NCI-H2029 treated with DMSO at 0.1 percent for 48 hours (cell line): ENCODE measurements at regions not wholly inside any gene's neighbourhood (a gene's known extent, or its start where the extent isn't known, plus 50 kb on each side); places are given as distances from the start of the nearest gene placed in this dataset.

Experiments used
- DNase-seq: peaks from one replicate; lab custom pipeline; 2025; lab: John Stamatoyannopoulos, UW

- no peak for DNase-seq
Observed at GRCh38 chr11:76276781-76277155, 70.5 kb upstream of the WNT11 start.

DNA sequence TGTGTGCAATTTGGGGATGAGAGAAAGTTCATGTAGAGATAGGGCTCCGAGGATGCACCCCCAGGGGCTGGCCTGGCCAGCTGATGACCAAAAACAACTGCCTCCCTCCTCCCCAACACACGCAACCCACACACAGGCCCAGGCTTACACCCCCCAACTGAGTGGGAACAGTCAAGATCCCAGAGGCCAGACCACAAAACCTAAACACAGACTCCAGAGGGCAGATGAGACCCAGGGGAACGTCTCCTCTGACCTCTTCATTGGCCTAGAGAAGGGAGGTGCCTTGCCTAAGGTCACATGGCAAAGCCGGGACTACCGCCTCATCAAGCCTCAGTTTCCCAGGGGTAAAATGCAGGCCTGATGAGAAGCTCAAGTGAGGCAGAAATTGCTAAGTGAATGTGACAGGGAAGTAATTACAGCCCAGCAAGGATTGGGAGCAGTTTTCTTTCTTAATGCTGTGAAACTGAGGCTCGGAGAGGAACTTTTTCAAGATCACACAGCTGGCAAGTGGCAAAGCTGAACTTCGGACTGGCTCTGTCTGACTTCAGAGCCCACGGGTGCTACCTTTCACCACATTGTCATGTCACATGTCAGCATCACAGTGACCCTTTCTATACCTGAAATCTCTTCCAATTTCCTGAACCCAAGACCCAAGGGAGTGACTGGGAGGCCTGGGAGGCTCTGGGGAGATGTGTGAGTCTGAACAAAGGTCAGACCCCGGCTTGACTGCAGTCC is 69.9 kb upstream of the WNT11 start:
- DNase-seq, result no peak

- no peak for DNase-seq
Observed at GRCh38 chr11:76275446-76275845, 69.1 kb upstream of the WNT11 start.

DNA sequence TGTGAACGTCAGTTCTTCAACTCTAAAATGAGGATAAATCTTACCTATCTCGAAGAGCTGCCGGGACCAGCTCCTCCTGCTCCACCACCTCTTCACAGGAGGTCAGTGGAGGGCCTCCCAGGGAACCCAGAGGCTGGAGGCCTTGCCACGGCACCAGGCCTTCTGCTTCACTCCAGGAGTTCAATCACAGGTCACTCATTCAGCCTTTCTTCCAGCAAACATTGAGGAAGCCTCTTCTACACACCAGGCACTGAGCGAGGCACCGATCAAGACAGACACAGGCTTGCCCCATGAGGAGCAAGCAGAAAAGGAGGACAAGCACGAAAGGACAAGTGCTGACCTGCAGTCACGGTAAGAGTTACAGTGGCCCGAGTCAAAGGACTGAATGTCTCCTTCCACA is 64.8 kb upstream of the WNT11 start:
- DNase-seq, result no peak

- no peak for DNase-seq
Observed at GRCh38 chr11:76270389-76270788, 64.1 kb upstream of the WNT11 start.

DNA sequence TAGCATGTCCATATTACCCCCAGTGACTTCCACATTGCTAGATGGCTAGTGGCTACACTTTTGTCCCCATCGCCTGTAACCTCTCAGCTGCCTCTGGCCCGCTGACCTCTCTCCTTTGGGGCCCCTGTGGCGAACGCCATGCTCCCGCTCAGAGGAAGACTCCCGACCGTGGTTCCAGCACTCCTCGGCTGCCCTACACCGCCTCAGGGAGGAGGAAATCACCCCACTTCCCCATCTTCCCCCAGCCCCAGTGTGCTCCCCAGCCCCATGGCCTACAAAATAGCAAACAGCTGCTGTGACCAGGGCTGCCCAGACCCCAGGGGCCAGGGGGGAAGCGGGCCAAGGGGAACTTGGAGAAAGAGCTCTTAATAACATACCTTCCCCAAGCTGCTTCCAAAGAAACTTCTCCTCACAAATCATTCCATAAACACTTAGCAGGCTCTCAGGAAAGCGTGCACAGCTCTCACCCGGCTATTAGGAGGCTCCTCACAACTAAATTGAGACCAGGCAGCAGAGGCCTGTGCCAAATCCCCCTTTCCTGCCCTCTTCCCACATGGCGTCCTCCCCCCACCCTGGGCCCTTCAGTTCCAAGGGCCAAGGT is 63.5 kb upstream of the WNT11 start:
- no peak for DNase-seq

GRCh38 chr11:76269247-76269646 is 62.9 kb upstream of the WNT11 start:
- DNase-seq, result no peak

GRCh38 chr11:76268498-76268897 is 62.2 kb upstream of the WNT11 start:
- no peak for DNase-seq

GRCh38 chr11:76267556-76267955 is 61.3 kb upstream of the WNT11 start:
- no peak for DNase-seq

GRCh38 chr11:76266286-76267100 is 60.2 kb upstream of the WNT11 start:
- no peak for DNase-seq

- no peak for DNase-seq
Observed at GRCh38 chr11:76265771-76266241, 59.5 kb upstream of the WNT11 start.

- no peak for DNase-seq
Observed at GRCh38 chr11:76263657-76264056, 57.4 kb upstream of the WNT11 start.

DNA sequence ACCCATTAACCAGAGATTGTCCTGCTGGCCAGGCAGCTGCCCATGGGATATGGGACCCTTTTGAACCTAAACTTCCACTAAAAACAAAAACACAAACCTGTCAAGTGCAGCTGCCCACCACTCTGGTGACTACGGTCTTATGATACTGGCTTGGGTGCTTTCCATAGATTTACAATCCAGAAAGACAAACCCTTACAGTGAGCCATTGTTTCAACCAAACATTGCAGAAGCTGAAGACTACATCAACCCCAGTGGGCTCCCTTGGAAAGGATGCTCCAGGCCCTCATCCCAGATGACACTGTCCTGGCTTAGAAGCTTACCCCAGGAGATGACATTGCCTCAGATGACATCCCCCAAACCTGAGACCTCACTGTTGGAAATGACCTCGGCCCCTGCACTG is 56.9 kb upstream of the WNT11 start:
- no peak for DNase-seq

DNA sequence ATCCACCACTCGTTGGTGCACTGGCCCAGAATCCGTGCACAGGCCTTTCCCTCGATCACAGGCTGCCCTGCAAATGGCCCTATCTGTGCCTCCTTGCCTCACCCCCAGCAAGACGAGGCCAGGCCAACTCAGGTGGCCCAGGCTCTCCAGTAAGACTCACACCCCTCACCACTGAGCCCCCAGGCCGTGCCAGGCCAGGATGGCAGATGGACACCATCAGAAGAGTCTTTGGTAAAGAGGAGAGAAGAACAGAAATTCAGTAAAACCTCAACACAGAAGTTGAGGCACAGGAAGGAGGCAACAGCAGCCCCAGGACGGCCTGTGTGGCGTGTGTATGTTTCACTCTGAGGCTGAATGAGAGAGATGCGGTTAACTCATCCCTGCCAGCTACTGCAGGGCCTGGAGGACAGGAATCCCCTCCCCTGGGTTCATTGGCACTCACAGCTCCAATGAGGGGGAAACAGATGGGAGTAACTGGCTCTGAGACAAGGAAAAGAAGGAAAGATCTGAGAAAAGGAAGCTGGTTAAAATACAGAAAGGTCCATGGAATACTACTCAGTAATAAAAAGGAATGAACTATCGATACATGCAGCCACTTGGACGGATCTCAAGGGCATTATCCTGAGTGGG is 54.1 kb upstream of the WNT11 start:
- no peak for DNase-seq

- no peak for DNase-seq
Observed at GRCh38 chr11:76259299-76259908, 53.1 kb upstream of the WNT11 start.

GRCh38 chr11:76257074-76257719 is 50.9 kb upstream of the WNT11 start:
- no peak for DNase-seq

DNA sequence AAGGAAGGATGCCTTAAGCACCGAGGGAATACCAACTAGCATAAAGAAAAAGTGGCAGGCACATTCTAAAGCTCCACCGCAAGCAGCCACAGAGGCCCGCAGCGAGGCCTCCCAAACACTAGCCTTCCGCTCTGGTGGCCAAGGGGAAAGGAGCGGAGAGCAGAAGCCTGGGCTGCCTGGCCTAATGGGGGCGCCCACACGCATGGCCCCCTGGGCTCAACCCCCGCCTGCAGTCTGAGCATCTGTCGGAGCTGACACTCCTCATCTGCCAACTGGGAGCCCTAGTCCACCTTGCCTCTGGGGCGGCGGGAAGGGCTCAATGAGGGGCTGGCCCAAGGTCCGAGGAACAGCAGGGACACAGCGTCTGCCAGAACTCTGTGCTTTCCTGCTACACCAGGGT is 50.1 kb upstream of the WNT11 start:
- no peak for DNase-seq
